ENCODE measurements at regions not wholly inside any gene's neighbourhood (a gene's known extent, or its start where the extent isn't known, plus 50 kb on each side); places are given as distances from the start of the nearest gene placed in this dataset.

DNA sequence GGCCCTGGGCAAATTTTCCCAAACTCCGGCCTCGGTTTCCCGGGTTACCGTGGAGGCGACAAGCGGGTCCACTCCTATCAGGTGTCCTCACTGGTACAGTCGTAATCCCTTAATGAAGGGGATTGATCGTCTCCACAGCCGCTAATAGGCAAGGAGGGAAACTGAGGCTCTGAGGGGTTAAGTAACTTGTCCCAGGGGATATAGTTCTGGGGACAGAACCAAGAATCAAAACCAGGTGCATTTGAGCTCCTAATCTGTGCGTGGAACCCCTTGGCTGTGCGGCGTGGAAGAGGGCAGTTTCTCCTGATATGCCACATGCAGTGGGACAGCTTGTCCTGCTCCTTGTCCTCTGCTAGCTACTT, 157.2 kb downstream of the CYRIA start:
- H3K9ac ChIP-seq (ENCODE audit: low read depth in 1 of 2, low read length in 2 of 2): no peak overlapping the region
- no peak for TF ChIP-seq HNF4A (conservative IDR thresholded peaks at IDR 0.05)
- no peak for DNase-seq (ENCODE audit: low spot score)
- H3K4me1 ChIP-seq (ENCODE audit: control insufficient read depth in 4 of 4, insufficient read depth in 4 of 4, low read length in 3 of 4): peaks cover 4 to 21% (median 14%) of the 10 kb centered on the region in 4 donors
- H3K36me3 ChIP-seq (ENCODE audit: control insufficient read depth in 4 of 4, insufficient read depth in 3 of 4, low read depth in 1 of 4, low read length in 3 of 4): no peaks in the 10 kb centered on the region
- no peak overlapping the region for H3K4me3 ChIP-seq (ENCODE audit: low read depth in 1 of 3, low read length in 3 of 3)
- WGBS: 18% methylated on average over 12 of the region's 12 CpGs
- H3K27me3 ChIP-seq (ENCODE audit: control insufficient read depth in 4 of 4, insufficient read depth in 4 of 4, low read length in 3 of 4): peaks cover 0 to 2% (median 0%) of the 10 kb centered on the region in 4 donors
- no peaks in the 10 kb centered on the region for H3K9me3 ChIP-seq (ENCODE audit: control insufficient read depth in 4 of 4, low read length in 3 of 4)
- H3K27ac ChIP-seq (ENCODE audit: low read depth in 1 of 2, low read length in 2 of 2): no peak overlapping the region

DNA sequence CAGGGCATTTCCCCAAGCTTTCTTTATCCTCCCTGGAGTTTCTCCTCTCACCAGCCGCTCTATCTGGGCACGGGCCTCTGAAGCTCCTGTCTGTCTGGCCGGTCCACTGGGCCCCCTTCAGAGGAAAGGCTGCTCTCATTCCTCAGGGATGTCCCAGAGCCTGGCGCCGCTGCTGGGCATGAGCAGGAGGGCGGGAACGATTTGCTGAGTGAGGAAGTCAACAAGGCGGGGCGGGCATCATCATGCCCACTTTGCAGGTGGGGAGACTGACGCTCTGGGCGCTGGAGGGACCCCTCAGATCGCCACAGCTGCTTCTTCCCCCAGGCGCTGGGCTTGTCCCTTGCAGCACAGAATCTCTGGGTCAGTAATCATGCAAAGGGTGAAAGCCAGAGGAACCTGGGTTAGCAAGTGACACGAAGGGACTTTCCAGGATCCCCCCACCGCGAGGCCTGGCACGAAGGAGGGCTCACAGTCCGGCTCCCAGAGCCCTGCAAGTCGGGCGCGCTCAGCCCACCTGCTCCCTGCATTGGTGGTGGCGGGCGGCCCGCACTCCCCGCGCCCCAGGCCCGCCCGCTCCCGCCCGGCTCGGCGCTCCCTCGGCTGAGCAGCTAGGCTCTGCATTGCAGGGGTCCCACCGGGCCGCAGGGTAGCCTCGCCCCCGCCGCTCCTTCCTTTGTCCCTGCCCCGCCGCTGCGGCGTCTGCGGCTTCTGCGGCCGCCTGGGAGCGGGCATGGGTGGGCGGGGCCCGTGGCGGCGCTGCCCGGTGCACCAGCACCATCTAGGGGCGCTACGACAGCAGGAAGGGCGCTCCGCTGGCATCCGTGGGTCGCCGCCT, 157.8 kb downstream of the CYRIA start:
- peaks cover 0 to 2% (median 0%) of the 10 kb centered on the region in 4 donors for H3K27me3 ChIP-seq (ENCODE audit: control insufficient read depth in 4 of 4, insufficient read depth in 4 of 4, low read length in 3 of 4)
- H3K4me1 ChIP-seq (ENCODE audit: control insufficient read depth in 4 of 4, insufficient read depth in 4 of 4, low read length in 3 of 4): peaks cover 4 to 21% (median 14%) of the 10 kb centered on the region in 4 donors
- DNase-seq (ENCODE audit: low spot score): peak; percentile 52
- no peaks in the 10 kb centered on the region for H3K36me3 ChIP-seq (ENCODE audit: control insufficient read depth in 4 of 4, insufficient read depth in 3 of 4, low read depth in 1 of 4, low read length in 3 of 4)
- 14% methylated on average over 58 of the region's 58 CpGs for WGBS
- TF ChIP-seq, protein P1, sequence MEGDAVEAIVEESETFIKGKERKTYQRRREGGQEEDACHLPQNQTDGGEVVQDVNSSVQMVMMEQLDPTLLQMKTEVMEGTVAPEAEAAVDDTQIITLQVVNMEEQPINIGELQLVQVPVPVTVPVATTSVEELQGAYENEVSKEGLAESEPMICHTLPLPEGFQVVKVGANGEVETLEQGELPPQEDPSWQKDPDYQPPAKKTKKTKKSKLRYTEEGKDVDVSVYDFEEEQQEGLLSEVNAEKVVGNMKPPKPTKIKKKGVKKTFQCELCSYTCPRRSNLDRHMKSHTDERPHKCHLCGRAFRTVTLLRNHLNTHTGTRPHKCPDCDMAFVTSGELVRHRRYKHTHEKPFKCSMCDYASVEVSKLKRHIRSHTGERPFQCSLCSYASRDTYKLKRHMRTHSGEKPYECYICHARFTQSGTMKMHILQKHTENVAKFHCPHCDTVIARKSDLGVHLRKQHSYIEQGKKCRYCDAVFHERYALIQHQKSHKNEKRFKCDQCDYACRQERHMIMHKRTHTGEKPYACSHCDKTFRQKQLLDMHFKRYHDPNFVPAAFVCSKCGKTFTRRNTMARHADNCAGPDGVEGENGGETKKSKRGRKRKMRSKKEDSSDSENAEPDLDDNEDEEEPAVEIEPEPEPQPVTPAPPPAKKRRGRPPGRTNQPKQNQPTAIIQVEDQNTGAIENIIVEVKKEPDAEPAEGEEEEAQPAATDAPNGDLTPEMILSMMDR (IDR thresholded peaks at IDR 0.05; ENCODE audit: low read depth, low read length, missing input control): peak; percentile 70
- TF ChIP-seq TAF1 (conservative IDR thresholded peaks at IDR 0.05) (no peak), FOXA1 (IDR thresholded peaks at IDR 0.05) (no peak), JUND (IDR thresholded peaks at IDR 0.05) (no peak), NR2F2 (IDR thresholded peaks at IDR 0.05) (no peak), GABPA (IDR thresholded peaks at IDR 0.05 in 1 of 2, conservative IDR thresholded peaks at IDR 0.05 in 1 of 2) (no peak), RXRA (IDR thresholded peaks at IDR 0.05) (no peak), RAD21 (IDR thresholded peaks at IDR 0.05) (peak; percentile 85 to 86), YY1 (IDR thresholded peaks at IDR 0.05) (no peak)
- TF ChIP-seq, protein P2, sequence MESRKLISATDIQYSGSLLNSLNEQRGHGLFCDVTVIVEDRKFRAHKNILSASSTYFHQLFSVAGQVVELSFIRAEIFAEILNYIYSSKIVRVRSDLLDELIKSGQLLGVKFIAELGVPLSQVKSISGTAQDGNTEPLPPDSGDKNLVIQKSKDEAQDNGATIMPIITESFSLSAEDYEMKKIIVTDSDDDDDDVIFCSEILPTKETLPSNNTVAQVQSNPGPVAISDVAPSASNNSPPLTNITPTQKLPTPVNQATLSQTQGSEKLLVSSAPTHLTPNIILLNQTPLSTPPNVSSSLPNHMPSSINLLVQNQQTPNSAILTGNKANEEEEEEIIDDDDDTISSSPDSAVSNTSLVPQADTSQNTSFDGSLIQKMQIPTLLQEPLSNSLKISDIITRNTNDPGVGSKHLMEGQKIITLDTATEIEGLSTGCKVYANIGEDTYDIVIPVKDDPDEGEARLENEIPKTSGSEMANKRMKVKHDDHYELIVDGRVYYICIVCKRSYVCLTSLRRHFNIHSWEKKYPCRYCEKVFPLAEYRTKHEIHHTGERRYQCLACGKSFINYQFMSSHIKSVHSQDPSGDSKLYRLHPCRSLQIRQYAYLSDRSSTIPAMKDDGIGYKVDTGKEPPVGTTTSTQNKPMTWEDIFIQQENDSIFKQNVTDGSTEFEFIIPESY (IDR thresholded peaks at IDR 0.05): no peak
- H3K9me3 ChIP-seq (ENCODE audit: control insufficient read depth in 4 of 4, low read length in 3 of 4): no peaks in the 10 kb centered on the region
- no peak overlapping the region for H3K9ac ChIP-seq (ENCODE audit: low read depth in 1 of 2, low read length in 2 of 2)
- H3K4me3 ChIP-seq (ENCODE audit: low read depth in 1 of 3, low read length in 3 of 3): peak overlapping the region in 2 of 3 donors; percentile 28 to 42
- no peak overlapping the region for H3K27ac ChIP-seq (ENCODE audit: low read depth in 1 of 2, low read length in 2 of 2)

DNA sequence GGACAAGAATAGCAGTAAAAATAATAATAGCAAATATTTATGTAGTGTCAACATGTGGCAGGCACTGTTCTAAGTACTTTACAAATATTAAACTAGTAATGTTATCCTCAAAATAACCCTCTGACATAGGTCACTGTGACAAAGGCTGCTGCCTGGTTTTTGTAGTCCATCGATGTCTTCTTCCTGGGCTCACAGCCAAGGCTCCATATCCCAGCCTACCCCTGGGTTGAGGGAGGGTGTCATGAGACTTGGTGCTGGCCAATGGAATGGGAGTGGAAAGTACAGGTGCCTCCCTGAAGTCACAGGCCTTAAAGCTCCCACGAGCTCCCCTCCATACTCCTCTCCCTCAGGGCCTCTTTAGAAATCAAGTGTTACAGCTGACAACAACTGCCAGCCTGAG, 159.3 kb downstream of the CYRIA start:
- TF ChIP-seq YY1 (IDR thresholded peaks at IDR 0.05): peak; percentile 41
- peak; percentile 15 to 30 for TF ChIP-seq RAD21 (IDR thresholded peaks at IDR 0.05)
- TF ChIP-seq, protein P3, sequence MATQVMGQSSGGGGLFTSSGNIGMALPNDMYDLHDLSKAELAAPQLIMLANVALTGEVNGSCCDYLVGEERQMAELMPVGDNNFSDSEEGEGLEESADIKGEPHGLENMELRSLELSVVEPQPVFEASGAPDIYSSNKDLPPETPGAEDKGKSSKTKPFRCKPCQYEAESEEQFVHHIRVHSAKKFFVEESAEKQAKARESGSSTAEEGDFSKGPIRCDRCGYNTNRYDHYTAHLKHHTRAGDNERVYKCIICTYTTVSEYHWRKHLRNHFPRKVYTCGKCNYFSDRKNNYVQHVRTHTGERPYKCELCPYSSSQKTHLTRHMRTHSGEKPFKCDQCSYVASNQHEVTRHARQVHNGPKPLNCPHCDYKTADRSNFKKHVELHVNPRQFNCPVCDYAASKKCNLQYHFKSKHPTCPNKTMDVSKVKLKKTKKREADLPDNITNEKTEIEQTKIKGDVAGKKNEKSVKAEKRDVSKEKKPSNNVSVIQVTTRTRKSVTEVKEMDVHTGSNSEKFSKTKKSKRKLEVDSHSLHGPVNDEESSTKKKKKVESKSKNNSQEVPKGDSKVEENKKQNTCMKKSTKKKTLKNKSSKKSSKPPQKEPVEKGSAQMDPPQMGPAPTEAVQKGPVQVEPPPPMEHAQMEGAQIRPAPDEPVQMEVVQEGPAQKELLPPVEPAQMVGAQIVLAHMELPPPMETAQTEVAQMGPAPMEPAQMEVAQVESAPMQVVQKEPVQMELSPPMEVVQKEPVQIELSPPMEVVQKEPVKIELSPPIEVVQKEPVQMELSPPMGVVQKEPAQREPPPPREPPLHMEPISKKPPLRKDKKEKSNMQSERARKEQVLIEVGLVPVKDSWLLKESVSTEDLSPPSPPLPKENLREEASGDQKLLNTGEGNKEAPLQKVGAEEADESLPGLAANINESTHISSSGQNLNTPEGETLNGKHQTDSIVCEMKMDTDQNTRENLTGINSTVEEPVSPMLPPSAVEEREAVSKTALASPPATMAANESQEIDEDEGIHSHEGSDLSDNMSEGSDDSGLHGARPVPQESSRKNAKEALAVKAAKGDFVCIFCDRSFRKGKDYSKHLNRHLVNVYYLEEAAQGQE (IDR thresholded peaks at IDR 0.05): peak; percentile 44
- peak; percentile 33 to 77 for TF ChIP-seq HNF4A (conservative IDR thresholded peaks at IDR 0.05)
- TF ChIP-seq JUND (IDR thresholded peaks at IDR 0.05): peak in 1 of 2 donors; percentile 45
- TF ChIP-seq NR2F2 (IDR thresholded peaks at IDR 0.05): peak; percentile 43
- TF ChIP-seq TAF1 (conservative IDR thresholded peaks at IDR 0.05): no peak
- TF ChIP-seq, protein P4, sequence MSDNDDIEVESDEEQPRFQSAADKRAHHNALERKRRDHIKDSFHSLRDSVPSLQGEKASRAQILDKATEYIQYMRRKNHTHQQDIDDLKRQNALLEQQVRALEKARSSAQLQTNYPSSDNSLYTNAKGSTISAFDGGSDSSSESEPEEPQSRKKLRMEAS (IDR thresholded peaks at IDR 0.05): peak; percentile 73
- no peak for TF ChIP-seq FOXA1 (IDR thresholded peaks at IDR 0.05)
- peak; percentile 88 to 96 for TF ChIP-seq RXRA (IDR thresholded peaks at IDR 0.05)
- TF ChIP-seq, protein P1 (IDR thresholded peaks at IDR 0.05; ENCODE audit: low read depth, low read length, missing input control): no peak
- TF ChIP-seq SP1 (IDR thresholded peaks at IDR 0.05): peak; percentile 68
- Histone ChIP-seq H3K9ac (ENCODE audit: low read depth in 1 of 2, low read length in 2 of 2) (no peak overlapping the region), H3K9me3 (ENCODE audit: control insufficient read depth in 4 of 4, low read length in 3 of 4) (no peaks in the 10 kb centered on the region), H3K4me3 (ENCODE audit: low read depth in 1 of 3, low read length in 3 of 3) (no peak overlapping the region), H3K4me1 (ENCODE audit: control insufficient read depth in 4 of 4, insufficient read depth in 4 of 4, low read length in 3 of 4) (peaks cover 4 to 21% (median 14%) of the 10 kb centered on the region in 4 donors), H3K27me3 (ENCODE audit: control insufficient read depth in 4 of 4, insufficient read depth in 4 of 4, low read length in 3 of 4) (peaks cover 0 to 2% (median 0%) of the 10 kb centered on the region in 4 donors), H3K27ac (ENCODE audit: low read depth in 1 of 2, low read length in 2 of 2) (peak overlapping the region in 1 of 2 donors; percentile 19), H3K36me3 (ENCODE audit: control insufficient read depth in 4 of 4, insufficient read depth in 3 of 4, low read depth in 1 of 4, low read length in 3 of 4) (no peaks in the 10 kb centered on the region)
- DNase-seq (ENCODE audit: low spot score): no peak
- 18% methylated on average over 2 of the region's 2 CpGs for WGBS
